Breast epithelium (tissue), 3 donors: ENCODE measurements at regions not wholly inside any gene's neighbourhood (a gene's known extent, or its start where the extent isn't known, plus 50 kb on each side); places are given as distances from the start of the nearest gene placed in this dataset.
"Not testable (repeated sequence)": the region's sequence is repeated elsewhere in the genome, so short reads cannot be mapped to it uniquely, and the experiment has no call there.

Experiments
- CTCF ChIP-seq, 3 donors: fragments of 450-650 bp; IDR thresholded peaks; one replicate each; pipeline ENCODE4 v1.5.1; 2016 to 2017; ENCODE audit warnings: antibody characterized with exemption in 3 of 3, mild to moderate bottlenecking in 3 of 3, moderate library complexity in 3 of 3
- POLR2A ChIP-seq: fragments of 450-650 bp; IDR thresholded peaks from one replicate; pipeline ENCODE4 v1.6.1; 2016; ENCODE audit warnings: antibody characterized with exemption, mild to moderate bottlenecking, moderate library complexity

GRCh38 chr2:111517721-111518053, 366.3 kb downstream of the ANAPC1 start:
- TF ChIP-seq CTCF (IDR thresholded peaks at IDR 0.05); POLR2A: not testable (repeated sequence)
